H9 (cell line): ENCODE measurements at regions not wholly inside any gene's neighbourhood (a gene's known extent, or its start where the extent isn't known, plus 50 kb on each side); places are given as distances from the start of the nearest gene placed in this dataset.

ENCODE experiments used
- DNase-seq: peaks from one replicate; pipeline ENCODE4 v3.0.0-alpha.2; 2017
- H2AFZ ChIP-seq: one replicate; pipeline ENCODE4 v1.6.1; 2013; ENCODE audit warnings: mild to moderate bottlenecking, low read length, control low read depth, moderate library complexity
- H2AK5ac ChIP-seq: 2 replicates; pipeline ENCODE4 v1.6.1; 2013; ENCODE audit warnings: low read length, control low read depth, mixed read lengths; ENCODE audit not compliant: insufficient read length
- H2BK120ac ChIP-seq: one replicate; pipeline ENCODE4 v1.6.1; 2013; ENCODE audit warnings: low read depth, mild to moderate bottlenecking, low read length, control low read depth, inconsistent platforms; ENCODE audit not compliant: poor library complexity, severe bottlenecking
- H2BK12ac ChIP-seq: 2 replicates; pipeline ENCODE4 v1.6.1; 2013; ENCODE audit warnings: low read length, control low read depth, mixed read lengths, low read depth; ENCODE audit not compliant: insufficient read length
- H2BK15ac ChIP-seq: 2 replicates; pipeline ENCODE4 v1.6.1; 2013; ENCODE audit warnings: low read depth, low read length, control low read depth
- H2BK20ac ChIP-seq: one replicate; pipeline ENCODE4 v1.6.1; 2013; ENCODE audit warnings: low read depth, mild to moderate bottlenecking, low read length, control low read depth, inconsistent platforms; ENCODE audit not compliant: poor library complexity, severe bottlenecking
- H2BK5ac ChIP-seq: 2 replicates; pipeline ENCODE4 v1.6.1; 2013; ENCODE audit warnings: low read length, control low read depth, mixed read lengths; ENCODE audit not compliant: insufficient read length
- H3K14ac ChIP-seq: 2 replicates; pipeline ENCODE4 v1.6.1; 2013; ENCODE audit warnings: low read length, control low read depth; ENCODE audit not compliant: insufficient read depth
- H3K18ac ChIP-seq: 2 replicates; pipeline ENCODE4 v1.6.1; 2013; ENCODE audit warnings: low read depth, mild to moderate bottlenecking, mixed read lengths, low read length, control low read depth; ENCODE audit not compliant: insufficient read length
- H3K23ac ChIP-seq: 2 replicates; pipeline ENCODE4 v1.6.1; 2013; ENCODE audit warnings: low read length, control low read depth, mixed read lengths, low read depth; ENCODE audit not compliant: insufficient read length
- H3K23me2 ChIP-seq: 2 replicates; pipeline ENCODE4 v1.6.1; 2013; ENCODE audit warnings: low read depth, mild to moderate bottlenecking, mixed read lengths, low read length, control low read depth; ENCODE audit not compliant: insufficient read length, poor library complexity, severe bottlenecking
- H3K27ac ChIP-seq: 2 replicates; pipeline ENCODE4 v1.5.1; 2013; ENCODE audit warnings: low read length, control low read depth, mixed read lengths, low read depth; ENCODE audit not compliant: insufficient read length
- H3K27me3 ChIP-seq: 2 replicates; pipeline ENCODE4 v1.6.1; 2013; ENCODE audit warnings: low read length, control low read depth, inconsistent platforms; ENCODE audit not compliant: insufficient read depth
- H3K4ac ChIP-seq: 2 replicates; pipeline ENCODE4 v1.6.1; 2013; ENCODE audit warnings: low read depth, mild to moderate bottlenecking, control low read depth, inconsistent platforms, low read length, moderate library complexity
- H3K4me1 ChIP-seq: 2 replicates; pipeline ENCODE4 v1.6.1; 2013; ENCODE audit warnings: low read length, control low read depth, inconsistent platforms; ENCODE audit not compliant: insufficient read depth
- H3K4me2 ChIP-seq: 2 replicates; pipeline ENCODE4 v1.6.1; 2013; ENCODE audit warnings: low read length, control low read depth, mixed read lengths; ENCODE audit not compliant: insufficient read length, insufficient read depth
- H3K56ac ChIP-seq: 2 replicates; pipeline ENCODE4 v1.6.1; 2013; ENCODE audit warnings: low read depth, mild to moderate bottlenecking, mixed read lengths, low read length, control low read depth; ENCODE audit not compliant: insufficient read length
- H3K79me1 ChIP-seq: 2 replicates; pipeline ENCODE4 v1.6.1; 2013; ENCODE audit warnings: low read depth, mild to moderate bottlenecking, moderate library complexity, low read length, control low read depth, inconsistent platforms; ENCODE audit not compliant: insufficient read depth, poor library complexity, severe bottlenecking
- H3K79me2 ChIP-seq: 2 replicates; pipeline ENCODE4 v1.6.1; 2013; ENCODE audit warnings: low read length, control low read depth, inconsistent platforms; ENCODE audit not compliant: insufficient read depth
- H3K9ac ChIP-seq: 2 replicates; pipeline ENCODE4 v1.6.1; 2013; ENCODE audit warnings: low read length, control low read depth, mixed read lengths; ENCODE audit not compliant: insufficient read length; ENCODE audit errors: extremely low read depth
- H3K9me3 ChIP-seq: one replicate; pipeline ENCODE4 v1.6.1; 2013; ENCODE audit warnings: low read depth, low read length, inconsistent platforms; ENCODE audit not compliant: control insufficient read depth
- H3T11ph ChIP-seq: one replicate; pipeline ENCODE4 v1.6.1; 2013; ENCODE audit warnings: mild to moderate bottlenecking, low read length, control low read depth, inconsistent platforms
- H4K20me1 ChIP-seq: one replicate; pipeline ENCODE4 v1.6.1; 2013; ENCODE audit not compliant: control insufficient read depth, insufficient read length, insufficient read depth
- H4K5ac ChIP-seq: 2 replicates; pipeline ENCODE4 v1.6.1; 2013; ENCODE audit warnings: low read depth, mild to moderate bottlenecking, mixed read lengths, low read length, control low read depth; ENCODE audit not compliant: insufficient read length
- H4K8ac ChIP-seq: replicated peaks from 2 replicates; pipeline ENCODE4 v1.6.1; 2013; ENCODE audit warnings: low read length, control low read depth, mixed read lengths, low read depth; ENCODE audit not compliant: insufficient read length
- H4K91ac ChIP-seq: 2 replicates; pipeline ENCODE4 v1.6.1; 2013; ENCODE audit warnings: low read depth, mild to moderate bottlenecking, moderate library complexity, mixed read lengths, low read length, control low read depth; ENCODE audit not compliant: insufficient read length
- H3K27ac Mint-ChIP-seq, 3 experiments: 2 replicates in 2 of 3; 3 replicates in 1 of 3; pipeline ENCODE4 v1.8.0; 2020 to 2021; ENCODE audit warnings: mixed read lengths in 3 of 3, mild to moderate bottlenecking in 1 of 3, moderate library complexity in 1 of 3
- H3K27me3 Mint-ChIP-seq: 2 replicates; pipeline ENCODE4 v1.8.0; 2021; ENCODE audit warnings: low read depth, mild to moderate bottlenecking, moderate library complexity, mixed read lengths
- H3K36me3 Mint-ChIP-seq, 3 experiments: 2 replicates in 2 of 3; 3 replicates in 1 of 3; pipeline ENCODE4 v1.8.0; 2020 to 2021; ENCODE audit warnings: low read depth in 3 of 3, mixed read lengths in 3 of 3; ENCODE audit not compliant: insufficient read depth in 1 of 3
- H3K4me1 Mint-ChIP-seq, 2 experiments: 2 replicates each; pipeline ENCODE4 v1.8.0; 2020; ENCODE audit warnings: mixed read lengths in 2 of 2
- H3K4me3 Mint-ChIP-seq, 2 experiments: 2 replicates in 1 of 2; 3 replicates in 1 of 2; pipeline ENCODE4 v1.8.0; 2020 to 2021; ENCODE audit warnings: mild to moderate bottlenecking in 2 of 2, mixed read lengths in 2 of 2, moderate library complexity in 1 of 2
- H3K9me3 Mint-ChIP-seq, 2 experiments: 2 replicates in 1 of 2; 3 replicates in 1 of 2; pipeline ENCODE4 v1.8.0; 2020; ENCODE audit warnings: mild to moderate bottlenecking in 2 of 2, mixed read lengths in 2 of 2, moderate library complexity in 1 of 2
- WGBS: extraction: QIAGEN DNeasy Blood & Tissue Kit; methylation state at CpG from one replicate; pipeline ENCODE4 v1.1.7; 2013; ENCODE audit warnings: missing lambda C conversion rate, low lambda C conversion rate, mixed read lengths; ENCODE audit not compliant: insufficient read length; ENCODE audit errors: extremely low coverage; 5-methylcytosine and 5-hydroxymethylcytosine counted together
- TF ChIP-seq, protein P1 (sequence below): fragments of 200-600 bp; sonication (generic); conservative IDR thresholded peaks from 3 replicates; pipeline ENCODE4 v1.8.0; 2021; ENCODE audit warnings: antibody characterized with exemption, mild to moderate bottlenecking

DNA sequence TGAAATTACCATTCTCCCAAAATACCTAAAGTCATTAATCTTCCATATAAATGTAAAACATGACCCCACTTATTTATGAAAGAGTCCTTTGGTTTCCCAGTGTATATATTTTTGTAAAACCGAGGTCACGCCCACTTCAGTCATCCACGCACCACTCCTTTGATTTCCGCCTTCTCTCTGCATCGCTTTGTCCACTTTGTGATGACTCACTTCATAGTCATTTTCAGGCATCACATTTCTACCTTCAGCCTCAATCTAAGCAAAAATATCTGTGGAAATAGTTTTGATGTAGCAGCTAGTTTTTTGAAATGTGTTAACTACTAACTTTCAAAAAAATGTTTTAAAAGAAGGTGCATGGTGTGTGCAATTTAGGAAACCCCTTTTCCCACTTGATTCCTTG is 793.5 kb upstream of the SOX11 start:
- Histone ChIP-seq H4K20me1 (no peaks in the 10 kb centered on the region), H4K8ac (no peak overlapping the region), H3K9me3 (no peaks in the 10 kb centered on the region), H2BK20ac (no peak overlapping the region), H4K5ac (no peak overlapping the region), H4K91ac (no peak overlapping the region), H2BK120ac (no peak overlapping the region), H3K27ac (no peak overlapping the region), H2AK5ac (no peak overlapping the region), H3K14ac (no peak overlapping the region), H2BK15ac (no peak overlapping the region), H3K9ac (no peak overlapping the region), H3K27me3 (no peaks in the 10 kb centered on the region), H3K4me1 (no peaks in the 10 kb centered on the region), H2AFZ (no peak overlapping the region), H3K4me2 (no peak overlapping the region), H3K79me2 (no peaks in the 10 kb centered on the region), H2BK5ac (no peak overlapping the region), H3K4ac (no peak overlapping the region), H3K56ac (no peak overlapping the region), H3K18ac (no peak overlapping the region), H3K23ac (no peak overlapping the region), H3K23me2 (no peaks in the 10 kb centered on the region), H3T11ph (no peak overlapping the region), H2BK12ac (no peak overlapping the region), H3K79me1 (no peaks in the 10 kb centered on the region)
- Mint-ChIP-seq H3K4me3 (no peak overlapping the region), H3K27ac (no peak overlapping the region), H3K36me3 (no peaks in the 10 kb centered on the region), H3K27me3 (no peaks in the 10 kb centered on the region), H3K9me3 (no peaks in the 10 kb centered on the region), H3K4me1 (no peaks in the 10 kb centered on the region)
- WGBS: no CpG with 5 or more reads among the region's 5 CpGs
- TF ChIP-seq, protein P1, sequence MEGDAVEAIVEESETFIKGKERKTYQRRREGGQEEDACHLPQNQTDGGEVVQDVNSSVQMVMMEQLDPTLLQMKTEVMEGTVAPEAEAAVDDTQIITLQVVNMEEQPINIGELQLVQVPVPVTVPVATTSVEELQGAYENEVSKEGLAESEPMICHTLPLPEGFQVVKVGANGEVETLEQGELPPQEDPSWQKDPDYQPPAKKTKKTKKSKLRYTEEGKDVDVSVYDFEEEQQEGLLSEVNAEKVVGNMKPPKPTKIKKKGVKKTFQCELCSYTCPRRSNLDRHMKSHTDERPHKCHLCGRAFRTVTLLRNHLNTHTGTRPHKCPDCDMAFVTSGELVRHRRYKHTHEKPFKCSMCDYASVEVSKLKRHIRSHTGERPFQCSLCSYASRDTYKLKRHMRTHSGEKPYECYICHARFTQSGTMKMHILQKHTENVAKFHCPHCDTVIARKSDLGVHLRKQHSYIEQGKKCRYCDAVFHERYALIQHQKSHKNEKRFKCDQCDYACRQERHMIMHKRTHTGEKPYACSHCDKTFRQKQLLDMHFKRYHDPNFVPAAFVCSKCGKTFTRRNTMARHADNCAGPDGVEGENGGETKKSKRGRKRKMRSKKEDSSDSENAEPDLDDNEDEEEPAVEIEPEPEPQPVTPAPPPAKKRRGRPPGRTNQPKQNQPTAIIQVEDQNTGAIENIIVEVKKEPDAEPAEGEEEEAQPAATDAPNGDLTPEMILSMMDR: no peak
- no peak for DNase-seq
